NK-92 (cell line): ENCODE measurements at regions not wholly inside any gene's neighbourhood (a gene's known extent, or its start where the extent isn't known, plus 50 kb on each side); places are given as distances from the start of the nearest gene placed in this dataset.
"Not testable (repeated sequence)": the region's sequence is repeated elsewhere in the genome, so short reads cannot be mapped to it uniquely, and the experiment has no call there.

Experiments
- DNase-seq: peaks from one replicate; lab custom pipeline; 2025; ENCODE audit not compliant: unreplicated experiment; lab: John Stamatoyannopoulos, UW

DNA sequence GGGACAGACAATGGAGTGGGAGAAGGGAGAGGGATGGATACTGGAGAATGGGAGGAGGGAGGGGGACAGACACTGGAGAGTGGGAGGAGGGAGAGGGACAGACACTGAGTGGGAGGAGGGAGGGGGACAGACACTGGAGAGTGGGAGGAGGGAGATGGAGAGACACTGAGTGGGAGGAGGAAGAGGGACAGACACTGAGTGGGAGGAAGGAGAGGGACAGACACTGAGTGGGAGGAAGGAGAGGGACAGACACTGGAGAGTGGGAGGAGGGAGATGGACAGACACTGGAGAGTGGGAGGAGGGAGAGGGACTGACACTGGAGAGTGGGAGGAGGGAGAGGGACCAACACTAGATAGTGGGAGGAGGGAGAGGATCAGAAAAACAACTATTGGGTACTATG is 426.7 kb upstream of the PMFBP1 start:
- no peak for DNase-seq

DNA sequence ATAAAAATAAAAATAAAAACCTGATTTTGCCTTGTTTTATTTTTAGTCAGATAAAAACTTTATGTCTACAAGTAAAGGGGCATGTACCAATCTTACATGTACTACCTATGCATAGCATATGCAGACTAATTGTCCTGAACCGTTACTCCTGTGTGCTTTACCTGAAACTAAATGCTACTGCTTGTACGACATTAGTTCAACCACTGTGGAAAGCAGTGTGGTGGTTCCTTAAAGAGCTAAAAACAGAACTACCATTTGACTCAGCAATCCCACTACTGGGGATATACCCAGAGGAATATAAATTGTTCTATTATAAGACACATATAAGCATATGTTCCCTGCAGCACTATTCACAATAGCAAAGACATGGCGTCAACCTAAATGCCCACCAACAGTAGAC is 426.0 kb upstream of the PMFBP1 start:
- no peak for DNase-seq

DNA sequence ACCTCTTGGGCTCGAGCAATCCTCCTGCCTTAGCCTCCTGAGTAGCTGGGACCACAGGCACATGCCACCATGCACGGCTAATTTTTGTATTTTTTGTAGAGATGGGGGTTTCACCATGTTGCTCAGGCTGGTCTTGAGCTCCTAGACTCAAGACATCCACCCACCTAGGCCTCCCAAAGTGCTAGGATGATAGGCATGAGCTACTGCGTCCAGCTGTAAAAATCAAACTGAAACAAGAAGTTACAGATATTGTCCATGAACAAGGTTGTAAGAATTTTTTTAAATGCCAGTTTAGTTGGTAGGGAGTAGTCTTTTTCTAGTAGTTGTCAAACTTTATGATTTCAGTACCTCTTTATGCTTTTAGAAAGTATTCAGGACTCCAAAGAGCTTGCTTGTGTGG is 424.4 kb upstream of the PMFBP1 start:
- DNase-seq = no peak

DNA sequence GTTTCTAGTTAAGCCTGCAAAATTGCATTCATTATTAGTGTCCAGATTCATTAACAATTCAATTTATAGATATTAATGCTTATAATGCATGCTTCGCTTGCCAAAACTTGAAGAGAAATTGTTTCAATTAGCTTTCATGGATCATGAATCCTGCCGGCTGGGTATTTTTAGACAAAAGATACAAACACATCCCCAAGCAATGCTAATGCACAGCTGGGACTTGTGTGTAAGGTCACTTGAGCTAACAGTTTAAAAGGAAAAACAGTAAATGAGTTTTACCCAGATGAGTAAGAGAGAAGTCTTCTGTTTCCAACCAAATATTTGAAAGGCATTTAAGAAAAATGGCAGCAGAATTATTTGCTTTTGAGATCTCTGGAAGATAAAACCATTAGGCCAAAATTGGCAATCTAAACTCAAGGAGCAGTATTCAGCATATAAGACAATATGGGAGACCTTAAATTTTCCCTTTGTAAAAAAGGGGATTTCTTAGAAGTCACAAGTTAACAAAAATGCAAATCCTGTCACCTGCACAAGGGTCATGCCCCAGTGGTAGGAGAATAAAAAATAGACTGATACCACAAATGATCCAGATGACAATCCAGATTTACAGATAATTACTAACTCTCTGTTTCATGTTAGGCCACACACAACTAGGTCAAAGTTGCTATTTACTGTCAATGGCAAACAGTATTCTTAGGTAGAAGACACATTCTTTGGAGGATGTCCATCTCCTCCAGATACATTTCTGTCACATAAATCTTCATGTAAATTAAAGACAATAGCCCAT is 418.4 kb upstream of the PMFBP1 start:
- DNase-seq = no peak

DNA sequence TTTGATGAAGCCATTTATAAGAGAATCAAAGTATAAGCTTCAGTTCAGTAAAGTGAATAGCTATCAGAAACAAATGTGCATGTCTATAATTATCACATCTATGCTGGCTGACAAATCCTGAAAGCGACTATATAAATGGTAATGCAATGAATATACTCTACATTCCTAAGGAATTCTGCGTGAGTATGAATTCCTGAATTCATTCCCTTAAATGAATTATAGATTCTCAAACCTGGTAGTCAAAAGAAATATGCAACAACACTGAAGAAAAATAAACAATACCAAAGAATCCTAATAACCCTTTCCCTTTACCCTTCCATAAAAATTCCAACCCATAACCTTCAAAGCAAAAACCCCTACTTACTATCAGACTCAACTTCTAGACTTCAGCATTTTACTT is 416.6 kb upstream of the PMFBP1 start:
- DNase-seq = no peak

DNA sequence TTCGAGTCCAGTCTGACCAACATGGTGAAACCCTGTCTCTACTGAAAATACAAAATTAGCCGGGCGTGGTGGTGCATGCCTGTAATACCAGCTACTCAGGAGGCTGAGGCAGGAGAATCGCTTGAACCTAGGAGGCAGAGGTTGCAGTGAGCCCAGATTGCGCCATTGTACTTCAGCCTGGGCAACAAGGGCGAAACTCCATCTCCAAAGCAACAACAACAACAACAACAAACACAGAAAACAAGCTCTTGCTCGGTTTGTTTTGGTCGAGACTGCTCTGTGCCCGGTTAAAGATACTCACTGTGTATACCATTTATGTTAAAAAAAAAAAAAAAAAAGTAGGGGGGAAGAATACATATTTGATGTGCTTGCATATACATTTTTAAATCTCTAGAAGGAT is 406.1 kb upstream of the PMFBP1 start:
- not testable (repeated sequence) for DNase-seq

DNA sequence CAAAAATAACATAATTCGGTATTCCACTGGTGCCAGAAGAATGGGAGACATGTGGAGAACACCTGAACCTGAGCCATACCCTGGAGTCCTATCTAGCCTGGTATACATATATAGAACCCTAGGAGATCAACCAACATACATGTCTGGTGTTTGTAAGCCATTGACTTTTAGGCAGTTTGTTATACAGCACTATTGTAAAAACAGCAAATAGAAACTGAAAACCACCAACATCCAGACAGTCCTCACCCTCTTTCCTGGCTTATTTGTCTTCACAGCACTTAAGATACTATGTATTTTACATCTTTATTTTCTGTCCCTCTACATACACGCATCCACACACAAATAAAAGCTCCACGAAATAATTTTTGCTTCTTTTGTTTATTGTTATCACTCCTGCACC is 404.2 kb upstream of the PMFBP1 start:
- no peak for DNase-seq

DNA sequence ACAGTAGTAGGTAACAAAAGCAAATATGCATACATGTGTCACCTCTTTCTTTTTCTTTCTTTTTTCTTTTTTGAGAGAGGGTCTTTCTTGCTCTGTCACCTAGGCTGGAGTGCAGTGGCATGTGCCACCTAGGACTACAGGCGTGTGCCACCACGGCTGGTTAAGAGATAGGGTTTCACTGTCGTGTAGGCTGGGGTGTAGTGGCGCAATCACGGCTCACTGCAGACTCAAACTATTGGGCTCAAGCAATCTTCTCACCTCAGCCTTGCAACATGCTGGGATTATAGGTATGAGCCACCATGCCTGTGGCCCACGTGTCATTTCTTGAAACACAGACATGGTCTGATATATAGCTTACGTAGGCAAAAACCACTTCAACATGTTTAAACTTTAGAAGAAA is 397.7 kb upstream of the PMFBP1 start:
- DNase-seq = no peak

DNA sequence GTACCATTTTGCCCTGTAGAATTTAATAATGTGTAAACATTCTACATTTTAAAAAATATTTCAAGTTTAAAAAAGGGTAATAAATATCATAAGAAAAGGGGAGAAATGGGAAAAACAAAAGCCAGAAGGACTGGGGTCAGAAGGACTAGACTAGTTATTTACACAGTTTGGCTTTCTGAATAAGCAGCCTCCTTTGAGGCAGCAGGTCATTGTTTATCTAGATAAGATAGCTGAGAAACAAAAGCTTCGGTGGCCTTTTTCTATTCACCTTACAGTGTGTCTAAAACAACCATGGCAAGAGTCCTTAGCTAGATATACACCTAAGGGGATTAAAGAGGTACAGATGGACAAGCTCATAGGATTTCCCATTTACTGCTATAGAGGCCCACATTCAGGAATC is 396.5 kb upstream of the PMFBP1 start:
- DNase-seq = no peak

DNA sequence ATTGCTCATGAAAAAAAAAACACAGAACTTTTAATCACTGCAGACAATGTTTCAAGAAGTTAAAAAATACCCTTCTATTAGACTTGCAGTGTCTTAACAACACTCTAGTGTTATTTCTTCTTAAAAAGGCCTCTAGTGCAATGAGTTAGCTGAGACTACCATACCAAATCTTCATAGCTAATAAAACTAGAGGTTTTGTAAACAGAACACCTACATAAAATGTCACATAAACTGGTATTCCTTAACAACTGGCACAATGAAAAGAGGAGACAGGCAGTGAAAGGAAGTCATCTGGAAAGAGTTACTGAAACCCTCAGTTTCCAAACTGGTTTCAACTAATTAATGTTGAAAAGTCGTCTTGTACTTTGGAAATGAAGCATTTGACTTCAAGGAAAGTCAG is 394.2 kb upstream of the PMFBP1 start:
- no peak for DNase-seq

DNA sequence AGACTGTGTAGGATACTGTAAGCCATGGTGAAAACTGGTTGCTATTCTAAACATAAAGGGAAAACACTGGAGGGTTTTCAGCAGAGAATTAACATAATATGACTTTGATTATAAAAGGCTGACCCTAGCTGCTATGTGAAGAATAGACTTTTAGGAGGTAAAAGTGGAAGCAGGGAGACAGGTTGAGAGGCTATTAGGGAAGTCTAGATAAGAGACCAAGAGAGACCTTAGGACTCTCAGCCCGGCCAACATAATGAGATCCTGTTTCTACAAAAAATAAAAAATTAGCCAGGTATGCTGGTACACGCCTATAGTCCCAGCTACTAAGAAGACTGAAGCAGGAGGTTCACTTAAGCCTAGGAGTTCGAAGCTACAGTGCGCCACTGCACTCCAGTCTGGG is 393.2 kb upstream of the PMFBP1 start:
- no peak for DNase-seq

DNA sequence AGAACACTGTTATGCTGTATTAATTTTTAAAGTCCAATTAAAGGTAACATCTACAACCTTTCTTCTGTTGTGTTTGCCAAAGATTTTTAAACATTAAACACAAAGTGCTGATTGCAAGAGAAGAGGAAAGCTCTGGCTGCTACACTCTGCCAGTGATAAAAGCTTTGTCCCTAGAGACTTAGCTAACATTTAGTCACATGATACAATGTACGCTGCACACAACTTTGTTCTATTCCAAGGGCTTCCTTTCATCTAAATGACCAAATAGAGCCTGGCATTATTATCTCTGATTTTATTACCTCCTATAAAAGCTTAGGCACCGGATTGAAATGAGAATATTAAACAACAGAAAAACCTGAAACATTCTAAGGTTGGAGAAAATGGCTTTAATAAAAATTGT is 388.7 kb upstream of the PMFBP1 start:
- DNase-seq = no peak

DNA sequence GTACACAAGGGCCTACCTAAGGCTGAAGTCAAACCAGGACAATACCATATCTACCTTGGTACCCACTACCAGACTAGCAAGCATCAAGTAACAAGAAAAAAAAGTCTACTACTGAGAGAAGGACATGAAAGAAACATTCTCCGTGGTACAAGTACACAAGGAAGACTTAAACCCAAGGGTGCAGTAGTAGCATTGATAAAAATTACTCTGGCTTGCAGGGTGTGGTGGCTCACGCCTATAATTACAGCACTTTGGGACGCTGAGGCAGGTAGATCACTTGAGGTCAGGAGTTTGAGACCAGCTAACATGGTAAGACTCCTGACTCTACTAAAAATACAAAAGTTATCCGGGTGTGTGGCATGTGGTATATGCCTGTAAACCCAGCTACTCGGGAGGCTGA is 386.5 kb upstream of the PMFBP1 start:
- no peak for DNase-seq

DNA sequence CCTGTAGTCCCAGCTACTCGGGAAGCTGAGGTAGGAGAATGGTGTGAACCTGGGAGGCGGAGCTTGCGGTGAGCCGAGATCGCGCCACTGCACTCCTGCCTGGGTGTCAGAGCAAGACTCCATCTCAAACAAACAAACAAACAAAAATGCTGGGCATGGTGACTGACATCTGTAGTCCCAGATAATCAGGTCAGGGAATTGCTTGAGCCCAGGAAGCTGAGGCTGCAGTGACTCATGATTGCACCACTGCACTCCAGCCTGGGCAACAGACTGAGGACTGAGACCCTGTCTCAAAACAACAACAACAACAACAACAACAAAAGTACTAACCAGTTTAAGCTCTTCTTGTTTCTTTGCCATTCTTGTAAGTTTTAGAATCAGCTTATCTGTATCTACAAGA is 383.0 kb upstream of the PMFBP1 start:
- no peak for DNase-seq

DNA sequence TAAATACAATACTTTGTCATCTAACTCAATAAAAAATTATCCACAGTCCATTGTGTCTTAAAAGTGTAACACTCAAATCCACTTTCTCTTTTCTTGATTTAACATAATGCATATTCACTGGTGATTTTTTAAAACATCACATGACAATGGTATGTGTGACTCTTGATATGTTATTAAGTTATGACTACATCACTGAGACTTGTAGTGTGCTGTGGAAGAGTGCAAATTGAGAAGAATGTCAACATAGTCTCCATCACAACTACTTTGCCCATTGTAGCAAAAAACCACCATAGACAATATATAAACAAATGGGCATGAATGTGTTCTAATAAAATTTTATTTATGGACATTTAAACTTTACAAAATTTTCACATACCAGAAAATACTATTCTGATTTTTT is 380.7 kb upstream of the PMFBP1 start:
- no peak for DNase-seq

DNA sequence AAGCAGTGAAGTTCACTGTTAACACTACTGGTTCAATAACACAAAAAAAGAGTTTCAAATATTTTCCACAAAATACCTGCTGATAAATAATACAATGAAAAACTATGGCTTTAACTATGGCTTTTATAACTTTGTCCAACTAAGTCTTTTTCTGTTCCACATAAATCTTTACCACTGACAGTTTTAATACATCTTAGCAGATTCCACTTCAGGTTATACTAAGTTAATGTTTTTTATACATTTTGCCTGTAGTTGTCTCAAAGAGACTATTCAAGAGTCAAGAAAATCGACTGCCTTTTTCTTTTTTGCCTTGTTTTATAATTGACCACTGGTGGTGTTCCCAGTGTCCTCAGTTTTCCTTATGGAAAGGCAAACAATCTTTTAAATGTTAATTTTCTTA is 379.7 kb upstream of the PMFBP1 start:
- DNase-seq = no peak

DNA sequence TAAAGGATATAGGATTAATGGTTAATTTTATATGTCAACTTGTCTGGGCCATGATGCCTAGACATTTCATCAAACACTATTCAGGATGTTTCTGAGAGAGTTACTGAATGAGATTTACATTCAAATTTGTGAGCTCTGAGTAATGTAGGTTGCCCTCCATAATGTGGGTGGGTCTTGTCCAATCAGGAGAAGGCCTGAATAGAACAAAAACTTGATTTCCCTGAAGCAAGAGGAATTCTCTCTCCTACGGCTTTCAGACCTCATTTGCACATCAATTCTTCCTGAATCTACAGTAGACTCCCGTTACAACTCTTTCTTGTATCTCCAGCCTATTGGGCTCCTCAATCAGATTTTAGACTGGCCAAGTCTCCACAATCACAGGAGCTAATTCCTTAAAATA is 377.9 kb upstream of the PMFBP1 start:
- DNase-seq = no peak

DNA sequence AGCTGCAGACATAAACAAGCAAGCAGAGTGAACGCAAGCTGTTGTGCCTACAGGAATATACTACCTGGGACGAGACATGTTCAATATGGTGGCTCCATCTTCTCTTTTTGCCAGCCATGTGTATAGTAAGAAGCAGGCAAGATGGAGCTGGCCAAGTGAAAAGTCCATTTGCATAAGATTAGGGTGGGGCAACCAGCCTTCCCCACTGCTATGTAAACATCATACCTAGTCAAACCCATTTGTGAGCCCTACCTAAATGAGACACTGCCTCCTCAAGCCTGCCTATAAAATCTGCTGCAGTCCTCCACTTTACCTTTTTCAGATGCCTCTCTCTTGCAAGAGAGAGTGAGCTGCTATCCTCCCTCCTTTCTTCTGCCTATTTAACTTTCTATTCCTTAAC is 370.1 kb upstream of the PMFBP1 start:
- DNase-seq = no peak

DNA sequence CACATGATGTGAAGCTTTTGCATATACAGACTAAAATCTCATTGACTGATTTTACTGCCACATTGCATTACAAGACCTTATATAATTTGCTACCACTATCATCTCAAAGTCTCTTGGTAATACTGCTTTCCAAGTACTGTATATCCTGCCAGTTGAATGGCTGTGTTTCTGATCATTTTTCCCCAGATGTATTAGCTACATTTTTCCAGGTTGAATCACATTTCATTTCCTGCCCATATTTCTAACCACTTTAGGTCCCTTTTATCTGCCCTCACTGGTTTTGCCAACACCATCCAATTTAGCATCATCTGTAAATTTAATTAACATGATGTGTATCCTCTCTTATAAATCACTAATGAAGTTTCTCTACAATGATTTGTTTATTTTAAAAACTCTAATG is 365.7 kb upstream of the PMFBP1 start:
- DNase-seq = no peak

DNA sequence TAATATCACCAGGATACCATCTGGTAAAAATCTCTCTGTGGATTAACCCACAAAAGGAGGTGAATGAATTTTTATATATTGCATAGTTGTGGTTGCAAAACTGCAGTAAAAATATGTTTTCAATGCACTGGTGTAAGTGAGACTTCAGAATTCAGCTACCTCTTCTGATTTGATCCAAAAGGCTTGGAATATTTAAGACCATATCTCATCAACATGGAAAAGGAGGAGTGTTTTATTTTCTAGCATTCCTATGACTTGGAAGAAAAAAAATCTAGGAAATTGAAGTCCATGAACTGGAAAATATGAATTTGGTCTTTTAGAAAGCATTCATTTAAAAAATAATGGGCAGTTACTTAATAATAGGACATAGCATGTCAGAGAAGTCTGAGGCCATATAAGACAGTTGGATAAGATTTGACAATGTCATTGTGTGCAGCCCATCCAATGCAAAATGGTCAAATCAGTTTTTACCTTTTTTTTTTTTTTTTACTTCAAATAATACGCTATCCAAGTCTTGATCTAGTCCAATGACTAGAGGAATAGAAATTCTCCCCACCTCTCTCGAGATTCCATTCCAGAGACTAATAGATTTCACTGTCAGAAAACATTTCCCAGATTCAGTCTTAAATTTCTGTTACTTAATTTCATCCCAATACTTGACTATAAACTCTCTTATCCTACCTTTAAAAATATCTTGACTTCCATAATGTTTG is 364.9 kb upstream of the PMFBP1 start:
- DNase-seq = no peak

DNA sequence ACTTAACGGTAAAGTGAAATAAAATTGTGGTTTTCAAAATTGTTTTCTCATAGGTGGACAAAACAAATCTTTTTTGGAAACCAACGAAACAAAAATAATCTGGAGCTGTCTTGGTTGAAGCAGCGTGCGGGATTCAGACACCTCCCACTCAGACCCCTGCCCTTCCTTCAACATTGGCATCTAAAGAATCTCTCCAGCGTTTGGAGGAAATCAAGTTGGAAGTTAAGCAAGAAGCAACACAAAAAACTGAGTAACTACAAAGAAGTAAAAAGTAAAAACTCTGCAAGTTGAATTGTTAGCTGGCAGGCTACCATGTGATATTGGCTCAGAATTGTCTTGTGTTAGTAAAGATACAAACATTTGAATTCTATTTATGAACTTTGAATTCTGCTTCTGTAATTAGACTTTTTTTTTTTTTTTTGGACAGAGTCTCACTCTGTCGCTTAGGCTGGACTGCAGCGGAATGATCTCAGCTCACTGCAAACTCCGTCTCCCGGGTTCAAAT is 361.0 kb upstream of the PMFBP1 start:
- DNase-seq = no peak

DNA sequence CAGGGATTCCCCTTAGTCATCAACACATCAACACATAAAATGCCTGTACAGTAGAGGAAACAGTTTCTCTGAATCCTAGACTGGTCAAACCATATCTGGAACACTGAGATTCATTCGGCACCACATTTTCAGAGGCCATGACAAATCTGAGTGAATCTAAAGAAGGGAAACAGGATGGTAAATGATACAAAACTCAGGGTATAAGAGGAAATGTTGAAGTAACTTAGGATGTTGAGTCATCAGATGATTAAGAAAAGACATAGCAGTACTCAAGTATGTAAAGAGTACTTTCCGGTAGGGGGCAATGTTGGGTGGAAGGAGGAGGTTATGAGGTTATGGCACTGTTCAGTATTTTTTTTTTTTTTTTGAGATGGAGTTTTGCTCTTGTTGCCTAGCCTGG is 358.5 kb upstream of the PMFBP1 start:
- no peak for DNase-seq

DNA sequence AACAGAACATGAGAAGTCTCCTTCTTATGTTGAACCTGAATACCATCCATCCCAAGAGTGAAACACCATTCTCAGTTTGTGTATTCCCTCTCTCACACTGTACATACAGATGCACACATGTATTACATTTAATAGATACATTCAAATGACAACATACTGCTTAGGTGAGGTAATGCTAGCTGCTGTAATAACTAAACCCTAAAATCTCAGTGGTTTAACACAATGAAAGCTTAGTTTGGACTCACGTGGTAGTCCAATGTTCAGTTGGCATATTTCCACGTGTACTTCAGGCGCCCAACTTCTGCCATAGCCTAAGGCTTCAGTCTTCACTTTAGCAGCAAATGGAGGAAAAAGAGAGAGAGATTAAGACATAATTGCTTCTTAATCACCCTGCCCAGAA is 351.1 kb upstream of the PMFBP1 start:
- DNase-seq = no peak
